ENCODE measurements at regions not wholly inside any gene's neighbourhood (a gene's known extent, or its start where the extent isn't known, plus 50 kb on each side); places are given as distances from the start of the nearest gene placed in this dataset.

DNA sequence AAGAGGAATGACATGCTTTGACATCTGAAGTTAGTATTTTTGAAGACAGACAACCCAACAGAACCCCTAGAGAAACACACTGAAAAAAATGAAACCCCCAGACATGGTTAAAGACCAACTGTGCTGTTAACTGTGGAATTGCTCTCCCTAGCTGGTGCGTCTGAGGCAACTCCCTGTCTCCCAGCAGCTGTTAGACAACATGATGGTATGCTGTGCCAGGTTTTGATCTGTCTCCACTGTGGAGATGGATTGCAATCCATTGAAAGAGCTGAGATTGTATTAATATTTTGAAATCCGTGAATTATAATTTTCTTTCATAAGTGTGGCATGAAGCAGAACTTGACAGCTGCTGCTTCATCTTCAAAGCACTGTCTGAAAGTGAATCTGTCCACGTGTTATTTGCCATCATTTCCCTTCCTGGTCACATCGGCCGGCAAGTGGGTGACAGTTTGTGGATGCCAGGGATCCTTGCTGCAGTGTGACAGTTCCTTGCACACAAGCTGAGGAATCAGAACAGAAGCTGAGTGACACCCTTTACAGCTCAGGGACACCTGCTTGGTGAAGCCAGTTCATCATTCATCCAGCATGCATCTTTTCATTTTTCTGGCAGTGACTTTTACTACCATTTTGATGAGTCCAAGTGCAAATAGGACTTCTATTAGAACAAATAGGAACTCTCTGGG, 58.2 kb upstream of the ACSL3 start:
- Histone ChIP-seq H3K4ac (ENCODE audit: low read depth, low read length) (no peak overlapping the region), H4K91ac (ENCODE audit: insufficient read depth, low read depth, low read length) (no peak overlapping the region), H4K20me1 (ENCODE audit: insufficient read depth, low read length) (no peaks in the 10 kb centered on the region), H3K4me2 (ENCODE audit: low read depth, low read length) (no peak overlapping the region), H3K56ac (ENCODE audit: extremely low read depth, insufficient read depth, low read length) (no peak overlapping the region), H2AK9ac (replicated peaks; ENCODE audit: low read depth, low read length, poor library complexity) (no peak overlapping the region), H3K27me3 (ENCODE audit: control insufficient read depth, insufficient read depth, low read length) (no peaks in the 10 kb centered on the region; the same call in 1 of the 2 replicates), H3K36me3 (ENCODE audit: control insufficient read depth, insufficient read depth, low read length) (no peaks in the 10 kb centered on the region), H2AFZ (replicated peaks; ENCODE audit: low read length, poor library complexity) (no peak overlapping the region), H2BK15ac (ENCODE audit: low read depth, low read length) (no peak overlapping the region), H3K9me1 (ENCODE audit: insufficient read depth, low read length) (no peaks in the 10 kb centered on the region), H3K4me1 (ENCODE audit: control insufficient read depth, insufficient read depth, low read length) (peaks cover 6% of the 10 kb centered on the region; the same call in 1 of the 2 replicates), H3K9ac (ENCODE audit: low read depth, low read length) (no peak overlapping the region), H3K14ac (replicated peaks; ENCODE audit: low read depth, low read length) (no peak overlapping the region), H3K18ac (ENCODE audit: low read depth, low read length) (no peak overlapping the region), H2BK20ac (ENCODE audit: low read depth, low read length) (no peak overlapping the region), H2AK5ac (ENCODE audit: low read depth, low read length) (no peak overlapping the region), H3K23ac (ENCODE audit: low read depth, low read length) (no peak overlapping the region), H3K79me1 (ENCODE audit: low read depth in 1 of 2, low read length in 2 of 2) (no peaks in the 10 kb centered on the region), H4K5ac (ENCODE audit: low read depth, low read length) (no peak overlapping the region), H3K4me3 (ENCODE audit: insufficient read depth, low read depth, low read length) (no peak overlapping the region), H4K8ac (ENCODE audit: low read depth in 2 of 2, low read length in 2 of 2) (no peak overlapping the region), H2BK120ac (ENCODE audit: low read depth, low read length) (no peak overlapping the region), H3K27ac (ENCODE audit: insufficient read depth, low read length) (no peak overlapping the region), H2BK5ac (ENCODE audit: low read depth, low read length, poor library complexity, severe bottlenecking) (no peak overlapping the region), H3K9me3 (ENCODE audit: control insufficient read depth, insufficient read depth, low read length) (no peaks in the 10 kb centered on the region)
- no peak for DNase-seq
- WGBS, 2 experiments (ENCODE audit: extremely low coverage in 2 of 2, insufficient read length in 1 of 2): 41% methylated on average over 2 of the region's 5 CpGs; no CpG with 5 or more reads in 1 of the 2 experiments
- POLR2A ChIA-PET (ENCODE audit: unreplicated experiment): no interaction called here
- ATAC-seq (ENCODE audit: low read depth): no peak
- intact Hi-C loops (cut with micrococcal nuclease) (no loop called here), in situ Hi-C loops (cut with MboI; ENCODE audit: low sequenced_read_pairs) (no loop called here), dilution Hi-C loops (cut with HindIII; ENCODE audit: low sequenced_read_pairs, unreplicated experiment) (no loop called here)
- TF ChIP-seq FOS (IDR thresholded peaks at IDR 0.05; ENCODE audit: low read depth, low read length): no peak
- no peak for TF ChIP-seq RCOR1 (IDR thresholded peaks at IDR 0.05; ENCODE audit: insufficient replicate concordance, low read length)
- TF ChIP-seq, protein P1, sequence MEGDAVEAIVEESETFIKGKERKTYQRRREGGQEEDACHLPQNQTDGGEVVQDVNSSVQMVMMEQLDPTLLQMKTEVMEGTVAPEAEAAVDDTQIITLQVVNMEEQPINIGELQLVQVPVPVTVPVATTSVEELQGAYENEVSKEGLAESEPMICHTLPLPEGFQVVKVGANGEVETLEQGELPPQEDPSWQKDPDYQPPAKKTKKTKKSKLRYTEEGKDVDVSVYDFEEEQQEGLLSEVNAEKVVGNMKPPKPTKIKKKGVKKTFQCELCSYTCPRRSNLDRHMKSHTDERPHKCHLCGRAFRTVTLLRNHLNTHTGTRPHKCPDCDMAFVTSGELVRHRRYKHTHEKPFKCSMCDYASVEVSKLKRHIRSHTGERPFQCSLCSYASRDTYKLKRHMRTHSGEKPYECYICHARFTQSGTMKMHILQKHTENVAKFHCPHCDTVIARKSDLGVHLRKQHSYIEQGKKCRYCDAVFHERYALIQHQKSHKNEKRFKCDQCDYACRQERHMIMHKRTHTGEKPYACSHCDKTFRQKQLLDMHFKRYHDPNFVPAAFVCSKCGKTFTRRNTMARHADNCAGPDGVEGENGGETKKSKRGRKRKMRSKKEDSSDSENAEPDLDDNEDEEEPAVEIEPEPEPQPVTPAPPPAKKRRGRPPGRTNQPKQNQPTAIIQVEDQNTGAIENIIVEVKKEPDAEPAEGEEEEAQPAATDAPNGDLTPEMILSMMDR (conservative IDR thresholded peaks at IDR 0.05; ENCODE audit: low read depth, low read length): no peak
- no peak for TF ChIP-seq CEBPB (IDR thresholded peaks at IDR 0.05; ENCODE audit: low read depth, low read length)
- TF ChIP-seq, protein P2, sequence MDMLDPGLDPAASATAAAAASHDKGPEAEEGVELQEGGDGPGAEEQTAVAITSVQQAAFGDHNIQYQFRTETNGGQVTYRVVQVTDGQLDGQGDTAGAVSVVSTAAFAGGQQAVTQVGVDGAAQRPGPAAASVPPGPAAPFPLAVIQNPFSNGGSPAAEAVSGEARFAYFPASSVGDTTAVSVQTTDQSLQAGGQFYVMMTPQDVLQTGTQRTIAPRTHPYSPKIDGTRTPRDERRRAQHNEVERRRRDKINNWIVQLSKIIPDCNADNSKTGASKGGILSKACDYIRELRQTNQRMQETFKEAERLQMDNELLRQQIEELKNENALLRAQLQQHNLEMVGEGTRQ (IDR thresholded peaks at IDR 0.05; ENCODE audit: low read depth, low read length): no peak
- TF ChIP-seq SMC3 (IDR thresholded peaks at IDR 0.05; ENCODE audit: low read depth, low read length): no peak
- no peak for TF ChIP-seq ELK1 (IDR thresholded peaks at IDR 0.05; ENCODE audit: borderline replicate concordance, low read depth, low read length)
- no peak for TF ChIP-seq BHLHE40 (IDR thresholded peaks at IDR 0.05; ENCODE audit: low read depth, low read length)
- TF ChIP-seq NFE2L2 (IDR thresholded peaks at IDR 0.05; ENCODE audit: low read depth, low read length): no peak
- no peak for TF ChIP-seq RAD21 (IDR thresholded peaks at IDR 0.05; ENCODE audit: low read length)
- no peak for TF ChIP-seq MAZ (IDR thresholded peaks at IDR 0.05; ENCODE audit: borderline replicate concordance, low read depth, low read length)
- no peak for TF ChIP-seq MXI1 (IDR thresholded peaks at IDR 0.05; ENCODE audit: borderline replicate concordance, low read depth, low read length)
- no peak for TF ChIP-seq MAFK (IDR thresholded peaks at IDR 0.05; ENCODE audit: low read depth, low read length)
- TF ChIP-seq POLR2A (IDR thresholded peaks at IDR 0.05; ENCODE audit: low read depth, low read length): no peak
- no peak for TF ChIP-seq CHD1 (IDR thresholded peaks at IDR 0.05; ENCODE audit: low read depth, low read length)
- TF ChIP-seq RFX5 (IDR thresholded peaks at IDR 0.05; ENCODE audit: low read depth, low read length): no peak
- CTCF ChIA-PET: no interaction called here
- no TSS peak for BruUV-seq (replicated peaks)

Measured in IMR-90 (cell line).